ENCODE measurements at regions not wholly inside any gene's neighbourhood (a gene's known extent, or its start where the extent isn't known, plus 50 kb on each side); places are given as distances from the start of the nearest gene placed in this dataset.

GRCh38 chr16:64892835-64893785, 228.8 kb downstream of the CDH11 start:
- no peak for DNase-seq

GRCh38 chr16:64889446-64889845, 232.4 kb downstream of the CDH11 start:
- no peak for DNase-seq

GRCh38 chr16:64887651-64888050, 234.2 kb downstream of the CDH11 start:
- no peak for DNase-seq

GRCh38 chr16:64882078-64882784, 239.6 kb downstream of the CDH11 start:
- no peak for DNase-seq

GRCh38 chr16:64880994-64881393, 240.9 kb downstream of the CDH11 start:
- DNase-seq = no peak

GRCh38 chr16:64880006-64880405, 241.9 kb downstream of the CDH11 start:
- no peak for DNase-seq

GRCh38 chr16:64878940-64879339, 242.9 kb downstream of the CDH11 start:
- DNase-seq = no peak

GRCh38 chr16:64872101-64872500, 249.8 kb downstream of the CDH11 start:
- DNase-seq = no peak

- no peak for DNase-seq
Observed at GRCh38 chr16:64870859-64871258, 251.0 kb downstream of the CDH11 start.

GRCh38 chr16:64869781-64870180, 252.1 kb downstream of the CDH11 start:
- no peak for DNase-seq

GRCh38 chr16:64866021-64866420, 255.8 kb downstream of the CDH11 start:
- no peak for DNase-seq

- peak; percentile 67 for DNase-seq
Observed at GRCh38 chr16:64865069-64865696, 256.7 kb downstream of the CDH11 start.

- no peak for DNase-seq
Observed at GRCh38 chr16:64864232-64864809, 257.5 kb downstream of the CDH11 start.

GRCh38 chr16:64858076-64858475, 263.8 kb downstream of the CDH11 start:
- DNase-seq = no peak

GRCh38 chr16:64857411-64857810, 264.5 kb downstream of the CDH11 start:
- no peak for DNase-seq

GRCh38 chr16:64853551-64853950, 268.3 kb downstream of the CDH11 start:
- no peak for DNase-seq

- DNase-seq = no peak
Observed at GRCh38 chr16:64846966-64847365, 274.9 kb downstream of the CDH11 start.

GRCh38 chr16:64845071-64845470, 276.8 kb downstream of the CDH11 start:
- no peak for DNase-seq

- no peak for DNase-seq
Observed at GRCh38 chr16:64841482-64841881, 280.4 kb downstream of the CDH11 start.

GRCh38 chr16:64841071-64841470, 280.8 kb downstream of the CDH11 start:
- no peak for DNase-seq

GRCh38 chr16:64830653-64831052, 291.2 kb downstream of the CDH11 start:
- no peak for DNase-seq

- no peak for DNase-seq
Observed at GRCh38 chr16:64829678-64830077, 292.2 kb downstream of the CDH11 start.

- DNase-seq = no peak
Observed at GRCh38 chr16:64826374-64826773, 295.5 kb downstream of the CDH11 start.
